ENCODE measurements at regions not wholly inside any gene's neighbourhood (a gene's known extent, or its start where the extent isn't known, plus 50 kb on each side); places are given as distances from the start of the nearest gene placed in this dataset.

DNA sequence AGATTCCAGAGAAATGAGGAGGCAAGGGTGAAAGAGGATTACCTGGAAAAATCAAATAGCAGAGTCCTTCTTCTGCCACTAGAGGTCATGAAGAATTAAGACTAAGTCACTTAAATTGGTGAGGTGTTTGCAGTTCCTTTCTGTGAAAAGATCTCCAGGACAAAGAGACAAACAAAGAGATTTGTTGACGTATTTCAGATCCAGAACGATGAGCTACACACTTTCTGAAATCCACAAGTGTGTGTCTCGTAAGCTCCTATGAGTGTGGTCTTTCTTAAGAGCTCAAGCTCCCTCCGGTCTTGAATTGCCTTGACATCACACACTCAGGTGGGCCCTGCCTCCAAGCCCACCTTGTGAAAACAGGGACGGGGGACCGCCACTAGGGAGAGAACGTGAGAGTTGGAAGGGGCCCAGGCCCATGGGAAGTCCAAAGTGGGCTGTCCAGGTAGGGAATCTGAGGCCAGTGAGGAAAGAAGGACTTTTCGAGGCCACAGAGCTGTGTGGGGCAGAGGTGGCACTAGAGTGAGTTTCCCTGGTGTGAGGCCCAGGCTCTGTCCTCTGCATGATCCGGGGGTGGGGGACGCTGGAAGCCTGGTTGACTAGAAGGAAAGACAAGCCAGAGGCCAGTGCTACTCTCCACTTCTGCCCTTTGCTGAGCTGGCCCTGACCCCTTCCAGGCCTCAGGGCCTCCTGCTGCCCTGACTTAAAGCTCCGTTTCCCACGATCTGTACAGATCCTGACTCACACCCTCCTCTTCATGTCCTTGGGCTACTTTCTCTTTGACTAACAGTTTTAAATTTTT lies 168.1 kb upstream of the NCK2 start:
- Histone ChIP-seq H3K36me3 (no peaks in the 10 kb centered on the region), H3K4me2 (no peak overlapping the region), H3K4me3 (no peak overlapping the region), H3K27me3 (no peaks in the 10 kb centered on the region), H3K4me1 (peaks cover 7% of the 10 kb centered on the region), H3K27ac (no peak overlapping the region), H2AFZ (replicated peaks) (peak overlapping the region; percentile 78), H4K20me1 (ENCODE audit: low read depth) (no peaks in the 10 kb centered on the region), H3K9me3 (ENCODE audit: low read depth) (no peaks in the 10 kb centered on the region), H3K79me2 (ENCODE audit: low read depth) (no peaks in the 10 kb centered on the region), H3K9ac (no peak overlapping the region), H3F3A (ENCODE audit: low read depth) (no peaks in the 10 kb centered on the region)
- Mint-ChIP-seq H3K4me3 (peak overlapping the region; percentile 17), H3K36me3 (no peaks in the 10 kb centered on the region), H3K27me3 (ENCODE audit: insufficient read depth, low read depth) (peaks cover 8% of the 10 kb centered on the region), H3K4me1 (peaks cover 12% of the 10 kb centered on the region), H3K9me3 (no peaks in the 10 kb centered on the region), H3K27ac (peak overlapping the region; percentile 93)
- TF ChIP-seq, protein P1, sequence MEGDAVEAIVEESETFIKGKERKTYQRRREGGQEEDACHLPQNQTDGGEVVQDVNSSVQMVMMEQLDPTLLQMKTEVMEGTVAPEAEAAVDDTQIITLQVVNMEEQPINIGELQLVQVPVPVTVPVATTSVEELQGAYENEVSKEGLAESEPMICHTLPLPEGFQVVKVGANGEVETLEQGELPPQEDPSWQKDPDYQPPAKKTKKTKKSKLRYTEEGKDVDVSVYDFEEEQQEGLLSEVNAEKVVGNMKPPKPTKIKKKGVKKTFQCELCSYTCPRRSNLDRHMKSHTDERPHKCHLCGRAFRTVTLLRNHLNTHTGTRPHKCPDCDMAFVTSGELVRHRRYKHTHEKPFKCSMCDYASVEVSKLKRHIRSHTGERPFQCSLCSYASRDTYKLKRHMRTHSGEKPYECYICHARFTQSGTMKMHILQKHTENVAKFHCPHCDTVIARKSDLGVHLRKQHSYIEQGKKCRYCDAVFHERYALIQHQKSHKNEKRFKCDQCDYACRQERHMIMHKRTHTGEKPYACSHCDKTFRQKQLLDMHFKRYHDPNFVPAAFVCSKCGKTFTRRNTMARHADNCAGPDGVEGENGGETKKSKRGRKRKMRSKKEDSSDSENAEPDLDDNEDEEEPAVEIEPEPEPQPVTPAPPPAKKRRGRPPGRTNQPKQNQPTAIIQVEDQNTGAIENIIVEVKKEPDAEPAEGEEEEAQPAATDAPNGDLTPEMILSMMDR (IDR thresholded peaks at IDR 0.05), result peak; percentile 66
- no peak for TF ChIP-seq EZH2 (IDR thresholded peaks at IDR 0.05)
- DNase-seq (ENCODE audit: low spot score), result peak; percentile 47

DNA sequence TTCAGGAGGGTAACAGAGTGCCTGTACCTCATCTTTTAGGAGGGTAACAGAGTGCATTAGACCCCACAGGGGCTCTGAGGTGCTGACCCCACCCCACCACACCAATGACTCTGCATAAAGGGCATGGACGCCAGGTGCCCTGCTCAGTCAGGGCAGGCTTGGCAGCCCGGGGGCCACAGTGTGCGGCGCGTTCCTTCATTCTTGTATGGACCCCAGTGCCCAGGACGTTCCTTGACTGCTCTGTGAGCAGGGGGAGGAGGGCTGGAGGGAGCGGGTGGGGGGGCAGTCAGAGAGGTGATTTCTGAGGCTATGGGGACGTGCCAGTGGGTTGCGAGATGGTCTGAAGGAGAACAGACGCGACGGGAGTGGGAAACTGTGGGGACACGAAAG lies 168.7 kb upstream of the NCK2 start:
- no peak for DNase-seq (ENCODE audit: low spot score)
- H4K20me1 ChIP-seq (ENCODE audit: low read depth), result no peaks in the 10 kb centered on the region
- no peaks in the 10 kb centered on the region for H3K27me3 ChIP-seq
- peaks cover 7% of the 10 kb centered on the region for H3K4me1 ChIP-seq
- H3K9ac ChIP-seq, result no peak overlapping the region
- no peaks in the 10 kb centered on the region for H3F3A ChIP-seq (ENCODE audit: low read depth)
- H2AFZ ChIP-seq (replicated peaks), result peak overlapping the region; percentile 78
- H3K4me3 ChIP-seq, result no peak overlapping the region
- Mint-ChIP-seq H3K9me3 (no peaks in the 10 kb centered on the region), H3K27ac (peak overlapping the region; percentile 93), H3K4me3 (no peak overlapping the region), H3K4me1 (peaks cover 12% of the 10 kb centered on the region), H3K27me3 (ENCODE audit: insufficient read depth, low read depth) (peaks cover 8% of the 10 kb centered on the region), H3K36me3 (no peaks in the 10 kb centered on the region)
- no peak overlapping the region for H3K27ac ChIP-seq
- H3K9me3 ChIP-seq (ENCODE audit: low read depth), result no peaks in the 10 kb centered on the region
- H3K79me2 ChIP-seq (ENCODE audit: low read depth), result no peaks in the 10 kb centered on the region
- TF ChIP-seq EZH2phosphoT487 (IDR thresholded peaks at IDR 0.05) (no peak), EZH2 (IDR thresholded peaks at IDR 0.05) (no peak)
- TF ChIP-seq, protein P1 (IDR thresholded peaks at IDR 0.05), result no peak
- H3K4me2 ChIP-seq, result no peak overlapping the region
- no peaks in the 10 kb centered on the region for H3K36me3 ChIP-seq

GRCh38 chr2:105575499-105576025 lies 169.2 kb upstream of the NCK2 start:
- Histone ChIP-seq H3K4me3 (no peak overlapping the region), H3K79me2 (ENCODE audit: low read depth) (no peaks in the 10 kb centered on the region), H3K4me2 (no peak overlapping the region), H4K20me1 (ENCODE audit: low read depth) (no peaks in the 10 kb centered on the region), H3K4me1 (peaks cover 7% of the 10 kb centered on the region), H3K27me3 (no peaks in the 10 kb centered on the region), H3K9ac (no peak overlapping the region), H3K36me3 (no peaks in the 10 kb centered on the region), H2AFZ (replicated peaks) (no peak overlapping the region), H3K27ac (no peak overlapping the region), H3K9me3 (ENCODE audit: low read depth) (no peaks in the 10 kb centered on the region), H3F3A (ENCODE audit: low read depth) (no peaks in the 10 kb centered on the region)
- Mint-ChIP-seq H3K4me3 (no peak overlapping the region), H3K4me1 (peaks cover 12% of the 10 kb centered on the region), H3K36me3 (no peaks in the 10 kb centered on the region), H3K9me3 (no peaks in the 10 kb centered on the region), H3K27ac (peak overlapping the region; percentile 44), H3K27me3 (ENCODE audit: insufficient read depth, low read depth) (peaks cover 6% of the 10 kb centered on the region)
- DNase-seq (ENCODE audit: low spot score), result no peak
- TF ChIP-seq EZH2 (IDR thresholded peaks at IDR 0.05) (no peak), EZH2phosphoT487 (IDR thresholded peaks at IDR 0.05) (no peak)
- TF ChIP-seq, protein P1 (IDR thresholded peaks at IDR 0.05), result no peak
